Astrocyte (in vitro differentiated cells and primary cell): ENCODE measurements at regions not wholly inside any gene's neighbourhood (a gene's known extent, or its start where the extent isn't known, plus 50 kb on each side); places are given as distances from the start of the nearest gene placed in this dataset.

ENCODE experiments used
- EZH2 ChIP-seq: IDR thresholded peaks from 2 replicates; pipeline ENCODE4 v1.6.1; 2012; ENCODE audit warnings: mild to moderate bottlenecking, low read length, inconsistent platforms; ENCODE audit not compliant: insufficient read depth
- TF ChIP-seq, protein P1 (sequence below): IDR thresholded peaks from 2 replicates; pipeline ENCODE4 v1.5.1; 2011; ENCODE audit warnings: low read depth, mild to moderate bottlenecking, inconsistent platforms, low read length, moderate library complexity; ENCODE audit not compliant: insufficient read depth

DNA sequence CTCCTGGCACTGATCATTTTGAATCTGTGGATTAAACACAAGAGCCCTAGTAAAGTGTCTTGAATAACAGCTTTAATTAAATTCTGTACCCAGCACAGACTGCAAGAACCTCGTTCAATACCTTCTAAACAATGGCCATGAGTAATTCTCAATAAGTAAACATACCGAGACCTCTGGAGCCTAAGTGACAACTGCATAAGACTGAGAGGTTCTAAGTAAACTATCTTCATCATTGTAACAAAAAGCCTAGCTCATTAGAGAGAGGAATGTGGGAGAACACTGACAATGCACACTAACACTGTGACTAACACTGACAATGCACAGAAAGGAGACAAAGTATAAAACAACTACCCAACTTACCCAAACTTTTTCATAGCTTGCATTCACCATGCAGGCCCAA, 117.4 kb downstream of the ELAPOR2 start:
- TF ChIP-seq, protein P1, sequence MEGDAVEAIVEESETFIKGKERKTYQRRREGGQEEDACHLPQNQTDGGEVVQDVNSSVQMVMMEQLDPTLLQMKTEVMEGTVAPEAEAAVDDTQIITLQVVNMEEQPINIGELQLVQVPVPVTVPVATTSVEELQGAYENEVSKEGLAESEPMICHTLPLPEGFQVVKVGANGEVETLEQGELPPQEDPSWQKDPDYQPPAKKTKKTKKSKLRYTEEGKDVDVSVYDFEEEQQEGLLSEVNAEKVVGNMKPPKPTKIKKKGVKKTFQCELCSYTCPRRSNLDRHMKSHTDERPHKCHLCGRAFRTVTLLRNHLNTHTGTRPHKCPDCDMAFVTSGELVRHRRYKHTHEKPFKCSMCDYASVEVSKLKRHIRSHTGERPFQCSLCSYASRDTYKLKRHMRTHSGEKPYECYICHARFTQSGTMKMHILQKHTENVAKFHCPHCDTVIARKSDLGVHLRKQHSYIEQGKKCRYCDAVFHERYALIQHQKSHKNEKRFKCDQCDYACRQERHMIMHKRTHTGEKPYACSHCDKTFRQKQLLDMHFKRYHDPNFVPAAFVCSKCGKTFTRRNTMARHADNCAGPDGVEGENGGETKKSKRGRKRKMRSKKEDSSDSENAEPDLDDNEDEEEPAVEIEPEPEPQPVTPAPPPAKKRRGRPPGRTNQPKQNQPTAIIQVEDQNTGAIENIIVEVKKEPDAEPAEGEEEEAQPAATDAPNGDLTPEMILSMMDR: no peak
- no peak for TF ChIP-seq EZH2
